ENCODE measurements at regions not wholly inside any gene's neighbourhood (a gene's known extent, or its start where the extent isn't known, plus 50 kb on each side); places are given as distances from the start of the nearest gene placed in this dataset.

DNA sequence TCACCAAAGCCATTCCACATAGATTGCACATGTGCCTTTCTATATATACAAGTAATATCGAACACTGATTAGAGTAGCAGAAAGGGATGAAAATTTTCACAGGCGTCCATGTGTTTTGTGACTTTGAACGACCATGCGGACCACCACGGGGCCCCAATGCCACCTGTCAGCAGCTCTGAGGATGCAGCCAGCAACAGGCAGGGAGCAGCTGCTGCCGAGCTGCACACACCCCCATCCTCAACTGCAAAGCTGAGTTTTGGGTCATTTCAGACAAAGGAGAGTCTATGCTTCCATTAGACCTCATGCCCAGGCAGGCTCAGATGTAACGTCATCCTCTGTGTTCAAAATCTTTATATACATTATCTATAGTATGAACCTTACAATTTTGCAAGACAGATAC, 503.8 kb downstream of the IRX1 start:
- CTCF ChIA-PET = no interaction called here
- peaks cover 8% of the 10 kb centered on the region for H3K9me3 Mint-ChIP-seq

DNA sequence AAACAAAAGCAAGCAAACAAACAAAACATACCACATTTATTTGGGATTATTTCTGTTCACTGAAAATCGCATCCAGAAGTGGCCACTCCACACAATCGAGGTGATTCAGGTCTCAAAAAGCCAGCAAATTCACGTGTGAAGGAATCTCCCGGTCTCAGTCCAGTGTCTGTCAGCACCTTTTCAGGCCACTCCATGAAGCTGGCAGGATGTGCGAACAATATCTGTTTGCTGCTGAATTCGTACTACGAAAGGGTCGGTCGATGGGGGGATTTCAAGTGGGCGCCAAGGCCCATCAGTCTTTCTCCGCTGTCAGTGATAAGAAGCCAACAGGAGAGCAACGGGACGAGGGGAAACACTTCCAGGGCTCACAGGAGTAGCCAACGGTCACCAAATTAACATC, 505.1 kb downstream of the IRX1 start:
- Mint-ChIP-seq H3K27ac (no peak overlapping the region), H3K4me3 (no peak overlapping the region), H3K27me3 (no peaks in the 10 kb centered on the region), H3K4me1 (no peaks in the 10 kb centered on the region), H3K9me3 (peaks cover 5% of the 10 kb centered on the region), H3K36me3 (no peaks in the 10 kb centered on the region)
- no peak for DNase-seq
- CTCF ChIA-PET = no interaction called here

More for the DNA sequence above, 503.8 kb downstream of the IRX1 start:
- DNase-seq = no peak
- H3K27me3 Mint-ChIP-seq = no peaks in the 10 kb centered on the region
- H3K4me3 Mint-ChIP-seq = no peak overlapping the region
- no peak overlapping the region for H3K27ac Mint-ChIP-seq
- H3K4me1 Mint-ChIP-seq = no peaks in the 10 kb centered on the region
- H3K36me3 Mint-ChIP-seq = no peaks in the 10 kb centered on the region

DNA sequence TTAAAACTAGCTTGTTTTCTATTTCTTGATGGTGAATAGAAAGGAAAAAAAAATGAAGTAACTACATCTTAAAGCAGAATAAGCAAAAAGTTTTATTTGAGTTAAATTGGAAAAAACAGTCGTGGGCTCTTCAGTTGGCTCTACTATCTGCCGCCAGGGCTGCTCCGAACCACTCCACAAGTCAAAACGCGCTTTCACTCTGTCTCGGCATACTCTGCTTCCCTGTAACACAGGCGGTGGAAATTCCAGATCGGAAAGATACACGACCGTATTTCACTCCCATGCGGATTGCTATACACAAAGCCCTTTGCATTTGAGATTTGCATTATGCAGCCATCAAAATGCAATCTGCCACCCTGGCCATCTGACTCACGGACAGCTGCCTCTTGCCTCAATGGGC, 505.6 kb downstream of the IRX1 start:
- H3K4me1 Mint-ChIP-seq = no peaks in the 10 kb centered on the region
- H3K27me3 Mint-ChIP-seq = no peaks in the 10 kb centered on the region
- CTCF ChIA-PET = no interaction called here

DNA sequence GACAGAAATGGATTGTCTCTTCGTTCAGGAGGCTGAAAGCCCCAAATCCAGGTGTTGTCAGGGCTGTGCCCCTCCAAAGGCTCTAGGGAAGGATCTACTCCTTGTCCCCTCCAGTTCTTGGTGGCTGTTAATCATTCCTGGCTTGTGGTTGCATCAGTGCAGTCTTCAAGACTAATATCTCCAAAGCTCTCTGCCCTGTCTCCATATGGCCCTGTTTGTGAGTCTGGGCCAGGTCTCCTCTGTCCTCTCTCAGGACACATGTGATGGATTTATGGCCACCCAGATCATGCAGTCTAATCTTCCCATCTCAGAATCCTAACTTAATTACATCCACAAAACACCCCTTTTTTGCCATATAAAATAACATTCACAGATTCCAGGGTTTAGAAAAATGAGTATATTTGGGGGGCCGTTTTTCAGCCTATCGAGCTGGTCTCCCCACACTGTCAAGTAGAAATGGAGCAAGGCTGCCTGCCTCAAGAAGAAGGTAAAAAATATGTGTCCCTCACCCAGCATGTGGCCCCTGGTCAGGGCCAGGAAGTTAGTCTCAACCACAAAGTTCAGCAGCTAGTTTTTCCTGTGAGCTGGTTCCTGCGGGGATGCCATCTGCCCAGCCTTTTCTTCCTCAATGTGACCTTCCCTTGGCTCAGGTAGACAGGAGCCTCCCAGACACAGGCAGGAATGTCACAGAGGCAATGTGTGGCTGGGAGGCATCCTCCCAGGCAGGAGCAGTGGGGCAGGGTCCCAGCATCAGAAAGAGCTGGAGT, 509.4 kb downstream of the IRX1 start:
- Mint-ChIP-seq H3K27me3 (no peaks in the 10 kb centered on the region), H3K4me1 (no peaks in the 10 kb centered on the region), H3K4me3 (no peak overlapping the region), H3K27ac (no peak overlapping the region), H3K36me3 (no peaks in the 10 kb centered on the region), H3K9me3 (no peaks in the 10 kb centered on the region)
- CTCF ChIA-PET = no interaction called here
- no peak for DNase-seq

More for the DNA sequence above, 505.6 kb downstream of the IRX1 start:
- DNase-seq = no peak
- Mint-ChIP-seq H3K27ac (no peak overlapping the region), H3K36me3 (no peaks in the 10 kb centered on the region), H3K4me3 (no peak overlapping the region), H3K9me3 (peaks cover 3% of the 10 kb centered on the region)

DNA sequence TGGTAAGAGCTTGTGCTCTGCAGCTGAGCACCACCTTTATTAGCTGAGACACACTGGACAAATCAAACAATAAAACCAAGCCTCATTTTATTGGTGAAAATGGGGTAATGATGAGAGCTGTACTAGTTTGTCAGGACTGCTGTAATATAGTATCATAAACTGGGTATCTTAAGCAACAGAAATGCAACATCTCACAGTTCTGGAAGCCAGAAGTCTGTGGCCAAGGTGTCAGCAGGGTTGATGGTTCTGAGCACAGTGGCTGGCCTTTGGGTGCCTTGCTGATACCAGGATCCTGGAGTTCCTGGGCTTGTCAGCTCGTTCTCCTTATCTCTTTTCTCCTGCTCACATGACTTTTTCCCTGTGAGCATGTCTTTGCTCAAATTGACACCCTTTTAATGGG, 513.1 kb downstream of the IRX1 start:
- CTCF ChIA-PET = no interaction called here
- H3K4me1 Mint-ChIP-seq = no peaks in the 10 kb centered on the region

DNA sequence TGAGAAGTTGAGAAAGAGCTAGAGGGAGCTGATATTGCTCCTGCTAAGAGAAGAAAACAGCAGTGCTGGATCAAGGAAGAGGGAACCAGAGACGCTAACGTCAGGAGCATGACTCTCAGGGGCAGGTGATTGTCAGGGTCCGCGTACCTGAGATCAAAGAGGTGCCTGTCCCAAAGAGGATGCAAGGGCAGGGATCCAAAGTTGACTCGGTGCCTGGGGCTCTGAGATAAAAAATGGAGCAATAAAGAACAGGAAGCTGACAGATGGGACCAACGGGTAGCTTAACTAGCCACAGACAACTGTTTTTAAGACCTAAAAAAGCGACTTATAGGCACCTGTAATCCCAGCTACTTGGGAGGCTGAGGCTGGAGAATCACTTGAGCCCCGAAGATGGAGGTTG, 517.8 kb downstream of the IRX1 start:
- no peak overlapping the region for H3K27ac Mint-ChIP-seq
- peaks cover 2% of the 10 kb centered on the region for H3K9me3 Mint-ChIP-seq
- no peak overlapping the region for H3K4me3 Mint-ChIP-seq
- CTCF ChIA-PET = no interaction called here
- no peaks in the 10 kb centered on the region for H3K27me3 Mint-ChIP-seq
- DNase-seq = no peak
- H3K36me3 Mint-ChIP-seq = no peaks in the 10 kb centered on the region
- H3K4me1 Mint-ChIP-seq = no peaks in the 10 kb centered on the region

More for the DNA sequence above, 513.1 kb downstream of the IRX1 start:
- no peak for DNase-seq
- no peak overlapping the region for H3K27ac Mint-ChIP-seq
- no peaks in the 10 kb centered on the region for H3K27me3 Mint-ChIP-seq
- H3K9me3 Mint-ChIP-seq = no peaks in the 10 kb centered on the region
- H3K4me3 Mint-ChIP-seq = no peak overlapping the region
- H3K36me3 Mint-ChIP-seq = no peaks in the 10 kb centered on the region

DNA sequence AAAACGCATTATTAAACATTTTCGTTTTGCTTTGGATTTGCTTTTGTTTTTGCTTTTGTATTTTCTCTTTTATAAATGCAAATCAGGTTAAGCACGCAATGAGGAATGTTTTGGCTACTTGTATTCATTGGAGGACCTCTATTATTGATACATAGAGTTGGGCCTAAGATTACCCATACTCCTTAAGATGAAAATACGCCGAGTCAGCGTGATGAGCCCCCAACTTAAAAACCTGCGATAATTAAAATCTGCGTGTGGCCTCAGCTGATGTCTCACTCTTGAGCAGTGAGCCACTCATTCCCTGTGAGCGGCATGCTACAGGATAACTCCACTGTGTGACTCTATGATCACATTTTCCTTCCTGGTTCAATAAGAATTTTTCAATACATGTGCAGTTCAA, 518.3 kb downstream of the IRX1 start:
- Mint-ChIP-seq H3K36me3 (no peaks in the 10 kb centered on the region), H3K27ac (no peak overlapping the region), H3K4me3 (no peak overlapping the region), H3K9me3 (peaks cover 2% of the 10 kb centered on the region), H3K27me3 (no peaks in the 10 kb centered on the region), H3K4me1 (no peaks in the 10 kb centered on the region)
- CTCF ChIA-PET = no interaction called here
- no peak for DNase-seq

DNA sequence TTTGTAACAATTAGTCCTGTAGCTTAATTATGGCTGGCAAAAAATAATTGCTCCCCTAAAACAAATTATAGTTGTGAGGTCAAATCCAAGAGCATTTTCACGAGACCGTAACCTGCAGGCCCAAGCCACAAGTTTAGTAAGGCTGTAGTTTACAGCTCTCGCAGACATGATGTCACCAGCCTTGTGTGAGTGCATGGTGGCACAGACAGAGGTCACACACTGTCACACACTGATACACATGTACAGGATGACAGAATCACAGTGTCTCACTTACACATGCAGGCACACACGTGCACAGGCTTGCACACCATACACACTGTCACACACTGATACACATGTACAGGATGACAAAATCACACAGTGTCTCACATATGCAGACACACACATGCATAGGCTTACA, 518.8 kb downstream of the IRX1 start:
- CTCF ChIA-PET = no interaction called here
- H3K4me3 Mint-ChIP-seq = no peak overlapping the region
- H3K9me3 Mint-ChIP-seq = peaks cover 2% of the 10 kb centered on the region
- no peaks in the 10 kb centered on the region for H3K27me3 Mint-ChIP-seq
- no peak overlapping the region for H3K27ac Mint-ChIP-seq
- no peak for DNase-seq
- no peaks in the 10 kb centered on the region for H3K4me1 Mint-ChIP-seq
- H3K36me3 Mint-ChIP-seq = no peaks in the 10 kb centered on the region

DNA sequence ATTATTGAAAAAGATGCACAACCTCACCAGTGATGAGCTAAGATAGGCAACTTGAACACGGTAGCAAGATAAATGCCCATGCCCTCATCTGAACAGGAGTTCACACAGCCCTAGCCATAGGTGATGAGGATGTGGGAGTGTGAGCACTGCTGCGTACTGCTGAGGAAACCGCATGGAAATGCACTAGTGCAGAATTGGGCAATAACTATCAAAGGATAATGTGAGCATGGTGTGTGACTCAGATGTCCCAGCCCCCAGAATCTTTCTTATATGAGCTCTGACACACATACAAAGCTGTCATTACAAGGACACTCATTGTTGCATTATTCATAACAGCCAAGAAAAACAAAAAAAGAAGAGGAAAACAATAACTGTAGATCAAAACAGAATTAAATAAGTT, 521.2 kb downstream of the IRX1 start:
- Mint-ChIP-seq H3K36me3 (no peaks in the 10 kb centered on the region), H3K9me3 (peaks cover 5% of the 10 kb centered on the region), H3K4me1 (no peaks in the 10 kb centered on the region), H3K4me3 (no peak overlapping the region), H3K27me3 (no peaks in the 10 kb centered on the region), H3K27ac (no peak overlapping the region)
- DNase-seq = no peak
- CTCF ChIA-PET = no interaction called here

DNA sequence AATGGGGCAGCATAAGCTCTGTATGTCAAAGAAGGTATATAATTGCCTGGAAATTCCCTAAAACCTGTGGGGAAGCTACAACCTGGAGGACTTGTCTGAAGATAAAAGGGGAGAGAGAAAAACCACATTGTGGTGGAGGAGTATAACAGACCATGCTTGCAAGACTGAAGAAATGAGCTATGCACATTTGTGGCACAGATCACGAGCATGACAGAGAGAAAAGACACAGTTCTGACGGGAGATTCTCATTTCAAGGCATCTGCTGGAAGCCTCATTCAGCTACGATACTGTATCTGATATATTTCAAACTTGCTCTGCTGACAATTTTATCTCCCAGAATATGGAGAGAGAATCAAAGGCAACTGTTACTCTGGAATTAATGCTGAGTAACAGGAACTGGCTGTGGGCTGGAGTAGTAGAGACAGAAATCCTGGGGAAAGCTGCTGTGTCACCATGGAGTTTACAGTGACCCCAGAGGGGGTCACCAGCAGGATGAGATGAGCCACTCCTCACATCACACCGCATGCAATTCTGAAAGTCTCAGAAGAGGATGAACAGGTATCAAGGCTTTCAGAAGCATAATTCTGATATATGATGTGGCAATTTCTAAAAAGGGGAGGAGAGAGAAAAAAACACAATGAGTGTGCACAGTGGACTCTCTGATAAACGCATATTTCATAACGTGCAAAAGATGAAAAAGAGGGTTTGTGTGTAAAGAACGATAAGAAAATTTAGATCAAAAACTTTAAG, 528.8 kb downstream of the IRX1 start:
- no peak overlapping the region for H3K4me3 Mint-ChIP-seq

DNA sequence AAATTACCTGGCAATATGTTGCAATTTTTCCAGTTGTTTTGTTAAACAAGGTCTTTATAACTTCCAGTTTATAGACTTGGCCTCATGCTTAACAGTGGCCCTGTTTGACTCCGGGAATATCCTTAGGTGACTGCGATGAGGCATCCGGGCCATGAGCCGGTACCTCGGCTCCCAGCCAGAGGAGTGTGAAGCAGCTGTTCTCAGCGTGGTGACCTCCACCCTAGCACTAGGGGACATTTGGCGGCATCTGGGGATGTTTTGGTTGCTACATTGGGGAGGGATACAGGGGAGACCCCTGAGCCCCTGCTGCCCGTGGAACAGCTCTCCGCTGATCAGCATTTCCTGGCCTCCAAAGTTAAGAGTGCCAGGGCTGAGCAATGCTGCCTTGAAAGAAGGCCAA, 533.4 kb downstream of the IRX1 start:
- H3K4me1 Mint-ChIP-seq = no peaks in the 10 kb centered on the region
- peaks cover 18% of the 10 kb centered on the region for H3K9me3 Mint-ChIP-seq
- CTCF ChIA-PET = no interaction called here
- no peak overlapping the region for H3K27ac Mint-ChIP-seq
- DNase-seq = no peak
- H3K36me3 Mint-ChIP-seq = no peaks in the 10 kb centered on the region
- no peak overlapping the region for H3K4me3 Mint-ChIP-seq
- H3K27me3 Mint-ChIP-seq = no peaks in the 10 kb centered on the region

More for the DNA sequence above, 528.8 kb downstream of the IRX1 start:
- no peak overlapping the region for H3K27ac Mint-ChIP-seq
- H3K27me3 Mint-ChIP-seq = no peaks in the 10 kb centered on the region
- CTCF ChIA-PET = no interaction called here
- peaks cover 19% of the 10 kb centered on the region for H3K9me3 Mint-ChIP-seq
- H3K36me3 Mint-ChIP-seq = no peaks in the 10 kb centered on the region
- DNase-seq = no peak
- no peaks in the 10 kb centered on the region for H3K4me1 Mint-ChIP-seq

DNA sequence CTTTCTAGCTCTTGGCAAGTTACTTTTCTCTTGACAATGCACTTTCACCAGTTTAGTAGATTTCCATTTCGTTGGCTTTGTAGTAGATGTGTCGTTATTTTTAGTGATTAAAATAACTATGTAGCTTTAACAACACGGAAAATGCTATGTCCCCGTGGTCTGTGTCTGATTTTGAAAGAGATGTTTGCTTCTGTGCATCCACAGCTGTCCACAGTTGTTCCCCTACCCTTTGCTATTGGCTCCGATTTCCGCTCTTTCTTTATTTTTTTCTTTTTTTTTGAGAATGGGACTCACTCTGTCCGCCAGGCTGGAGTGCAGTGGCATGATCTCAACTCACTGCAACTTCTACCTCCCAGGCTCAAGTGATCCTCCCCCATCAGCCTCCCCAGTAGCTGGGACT, 533.9 kb downstream of the IRX1 start:
- no peak overlapping the region for H3K27ac Mint-ChIP-seq

DNA sequence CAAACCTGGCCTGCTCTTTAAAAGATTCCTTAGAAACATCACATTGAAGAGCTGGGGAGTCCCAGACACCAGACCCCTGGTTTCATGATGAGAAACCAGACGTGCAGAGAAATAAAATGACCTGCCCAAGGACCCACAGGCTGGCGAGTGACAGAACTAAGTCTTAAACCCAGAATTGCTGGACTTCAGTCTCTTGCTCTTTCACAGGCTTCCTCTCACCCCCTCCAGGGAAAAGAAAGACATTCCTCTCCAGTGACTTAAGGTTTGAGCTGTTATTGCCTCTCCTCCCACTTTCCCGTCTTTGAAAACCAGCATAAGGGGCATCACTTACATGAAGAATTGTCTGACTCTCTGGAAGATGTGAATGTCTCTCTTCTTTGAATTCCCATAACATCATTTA, 535.2 kb downstream of the IRX1 start:
- H3K4me1 Mint-ChIP-seq = no peaks in the 10 kb centered on the region

More for the DNA sequence above, 533.9 kb downstream of the IRX1 start:
- H3K36me3 Mint-ChIP-seq = no peaks in the 10 kb centered on the region
- CTCF ChIA-PET = no interaction called here
- H3K4me1 Mint-ChIP-seq = no peaks in the 10 kb centered on the region
- DNase-seq = no peak
- no peaks in the 10 kb centered on the region for H3K27me3 Mint-ChIP-seq
- H3K9me3 Mint-ChIP-seq = peaks cover 15% of the 10 kb centered on the region
- no peak overlapping the region for H3K4me3 Mint-ChIP-seq

DNA sequence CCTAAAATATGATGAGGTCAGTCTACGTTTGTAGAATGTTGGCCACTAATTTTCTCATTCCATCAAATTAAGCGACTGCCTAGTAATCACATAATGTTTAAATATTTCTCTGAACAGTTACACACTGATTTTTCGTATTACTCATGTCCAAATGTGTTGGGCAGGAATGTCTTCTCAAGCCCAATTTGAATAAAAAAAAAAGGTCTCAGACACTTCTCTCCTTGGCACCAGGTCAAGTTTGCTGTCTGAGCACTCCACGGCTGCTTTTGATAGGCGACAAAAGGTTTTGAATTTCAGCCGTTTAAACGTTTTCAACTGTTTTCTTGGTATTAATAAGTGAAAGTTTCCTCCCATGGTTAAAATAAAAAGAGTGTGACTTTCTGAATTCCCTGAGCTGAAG, 542.1 kb downstream of the IRX1 start:
- no peak for DNase-seq
- no peaks in the 10 kb centered on the region for H3K27me3 Mint-ChIP-seq
- peaks cover 8% of the 10 kb centered on the region for H3K9me3 Mint-ChIP-seq
- CTCF ChIA-PET = no interaction called here
- no peak overlapping the region for H3K27ac Mint-ChIP-seq
- no peaks in the 10 kb centered on the region for H3K4me1 Mint-ChIP-seq
- H3K4me3 Mint-ChIP-seq = no peak overlapping the region
- no peaks in the 10 kb centered on the region for H3K36me3 Mint-ChIP-seq

More for the DNA sequence above, 535.2 kb downstream of the IRX1 start:
- no peaks in the 10 kb centered on the region for H3K36me3 Mint-ChIP-seq
- CTCF ChIA-PET = no interaction called here
- DNase-seq = no peak
- H3K27me3 Mint-ChIP-seq = no peaks in the 10 kb centered on the region
- H3K4me3 Mint-ChIP-seq = no peak overlapping the region
- no peak overlapping the region for H3K27ac Mint-ChIP-seq
- peaks cover 13% of the 10 kb centered on the region for H3K9me3 Mint-ChIP-seq

DNA sequence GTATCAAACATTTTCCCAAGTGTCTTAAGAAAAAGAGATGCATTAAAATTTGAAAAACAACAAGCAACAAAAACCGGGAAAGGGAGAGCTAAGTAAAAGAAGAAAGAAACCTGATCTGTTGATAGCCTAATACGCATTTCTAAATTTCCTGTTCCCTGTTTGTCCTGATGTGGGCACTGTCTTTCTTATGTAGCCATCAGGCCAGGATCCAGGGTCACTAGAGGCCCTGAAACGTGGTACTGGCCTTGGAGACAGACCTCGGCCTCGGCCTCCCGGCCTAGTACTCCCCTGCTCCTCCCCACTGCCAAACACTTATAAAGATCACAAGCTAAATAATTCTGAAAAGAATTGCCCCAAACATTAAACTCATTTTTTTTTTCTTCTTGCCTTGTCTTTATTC, 547.2 kb downstream of the IRX1 start:
- no peak for DNase-seq
- Mint-ChIP-seq H3K9me3 (peaks cover 16% of the 10 kb centered on the region), H3K27me3 (no peaks in the 10 kb centered on the region), H3K4me1 (no peaks in the 10 kb centered on the region), H3K27ac (no peak overlapping the region), H3K4me3 (no peak overlapping the region), H3K36me3 (no peaks in the 10 kb centered on the region)
- CTCF ChIA-PET = no interaction called here

All from activated naive CD4-positive, alpha-beta T cell treated with anti-CD3 and anti-CD28 coated beads, Interleukin-2, amount 10 ng/mL, durations not matched to agents 7 days and 5 days (primary cell).